Esophagus muscularis mucosa (tissue), 4 donors: ENCODE measurements at regions not wholly inside any gene's neighbourhood (a gene's known extent, or its start where the extent isn't known, plus 50 kb on each side); places are given as distances from the start of the nearest gene placed in this dataset.

ENCODE experiments used
- DNase-seq: peaks from one replicate; pipeline ENCODE4 v3.0.0-alpha.2; 2017; ENCODE audit errors: extremely low spot score
- H3K27ac ChIP-seq, 4 donors: fragments of 200-600 bp; sonication (generic); replicated peaks in 1 of 4; 1 replicate in 3 of 4; 2 replicates in 1 of 4; pipeline ENCODE4 v1.5.1; 2016 to 2019; ENCODE audit warnings: mild to moderate bottlenecking in 1 of 4
- H3K27me3 ChIP-seq, 4 donors: fragments of 200-600 bp; sonication (generic); one replicate each; pipeline versions ENCODE4 v1.5.1 to v1.6.0; 2016 to 2019
- H3K36me3 ChIP-seq, 4 donors: fragments of 200-600 bp; sonication (generic); one replicate each; pipeline ENCODE4 v1.5.1; 2016 to 2019
- H3K4me1 ChIP-seq, 4 donors: fragments of 200-600 bp; sonication (generic); one replicate each; pipeline ENCODE4 v1.5.1; 2016 to 2019
- H3K4me3 ChIP-seq, 4 donors: fragments of 200-600 bp; sonication (generic); 1 replicate in 2 of 4; 2 replicates in 2 of 4; pipeline ENCODE4 v1.5.1; 2016 to 2019; ENCODE audit warnings: mild to moderate bottlenecking in 4 of 4, moderate library complexity in 1 of 4
- H3K9me3 ChIP-seq, 4 donors: fragments of 200-600 bp; sonication (generic); 1 replicate in 3 of 4; 2 replicates in 1 of 4; pipeline ENCODE4 v1.5.1; 2016 to 2019
- CTCF ChIP-seq, 3 experiments: fragments of 200-600 bp in 2 of 3; fragments of 450-650 bp in 1 of 3; sonication (generic) in 2 of 3; IDR thresholded peaks; one replicate each; pipeline ENCODE4 v1.5.1; 2017 to 2019; ENCODE audit warnings: antibody characterized with exemption in 3 of 3, mild to moderate bottlenecking in 2 of 3, moderate library complexity in 1 of 3
- EP300 ChIP-seq: sonication (generic); formaldehyde crosslinking; IDR thresholded peaks from one replicate; pipeline ENCODE4 v1.6.1; 2017; ENCODE audit warnings: antibody characterized with exemption
- POLR2A ChIP-seq: fragments of 450-650 bp; IDR thresholded peaks from one replicate; pipeline ENCODE4 v1.6.1; 2017; ENCODE audit warnings: antibody characterized with exemption, moderate library complexity, mild to moderate bottlenecking, low read depth
- POLR2AphosphoS5 ChIP-seq, 2 donors: sonication (generic); formaldehyde crosslinking; IDR thresholded peaks; one replicate each; pipeline ENCODE4 v1.6.1; 2017; ENCODE audit warnings: antibody characterized with exemption in 2 of 2
- WGBS: methylation state at CpG from one replicate; pipeline ENCODE4 v1.1.5; 2018; 5-methylcytosine and 5-hydroxymethylcytosine counted together
- intact Hi-C: fragments of 100-400 bp; cut with DNase I; formaldehyde crosslinking; loops from one replicate; pipeline ENCODE4 v1.15.1; 2023

DNA sequence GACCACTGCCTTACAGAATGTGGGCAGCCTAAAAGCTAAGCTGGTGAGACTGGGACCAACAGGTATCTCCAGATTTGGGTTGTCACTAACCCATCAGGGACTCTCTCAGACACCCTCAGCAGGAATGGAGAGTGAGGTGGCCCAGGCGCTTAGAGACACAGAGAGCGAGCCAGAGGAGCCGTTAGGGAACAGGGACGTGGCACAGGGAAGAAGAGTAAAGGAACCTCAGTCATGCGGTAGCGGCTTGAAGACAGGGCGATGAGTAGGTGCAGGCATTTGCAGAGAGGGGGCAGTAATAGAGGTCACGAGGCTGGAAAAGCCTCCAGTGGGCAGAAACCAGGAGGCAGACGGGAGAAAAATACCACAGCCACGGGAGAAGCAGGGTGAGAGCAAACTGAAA, 158.0 kb upstream of the CCND2 start:
- no peaks in the 10 kb centered on the region for H3K9me3 ChIP-seq
- TF ChIP-seq POLR2A: no peak
- TF ChIP-seq EP300: no peak
- TF ChIP-seq POLR2AphosphoS5 (IDR thresholded peaks at IDR 0.05): no peak
- TF ChIP-seq CTCF (IDR thresholded peaks at IDR 0.05): no peak
- peaks cover 0 to 40% (median 0%) of the 10 kb centered on the region in 4 donors for H3K27me3 ChIP-seq
- DNase-seq: peak; percentile 62
- H3K36me3 ChIP-seq: no peaks in the 10 kb centered on the region
- no peak overlapping the region for H3K4me3 ChIP-seq
- intact Hi-C loops: loop anchor here (5.0 kb wide), 1 partner anchor 152 kb away; no protein-coding TSS in a partner anchor
- 73% methylated on average over 10 of the region's 10 CpGs for WGBS
- H3K4me1 ChIP-seq: peaks cover 23 to 31% (median 26%) of the 10 kb centered on the region in 4 donors
- no peak overlapping the region for H3K27ac ChIP-seq

DNA sequence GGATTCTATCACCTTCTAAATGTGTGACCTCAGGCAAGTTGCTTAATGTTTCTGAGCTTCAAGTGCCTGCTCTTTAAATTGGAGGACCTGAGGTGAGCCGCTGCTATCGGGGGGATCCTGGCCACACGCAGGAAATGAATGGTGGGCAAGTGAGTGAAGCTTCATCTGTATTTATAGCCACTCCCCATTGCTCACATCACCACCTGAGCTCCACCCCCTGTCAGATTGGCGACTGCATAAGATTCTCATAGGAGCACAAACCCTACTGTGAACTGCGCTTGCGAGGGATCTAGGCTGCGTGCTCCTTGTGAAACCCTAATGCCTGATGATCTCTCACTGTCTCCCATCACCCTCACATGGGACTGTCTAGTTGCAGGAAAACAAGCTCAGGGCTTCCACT, 158.6 kb upstream of the CCND2 start:
- WGBS: 77% methylated on average over 7 of the region's 7 CpGs
- no peaks in the 10 kb centered on the region for H3K36me3 ChIP-seq
- H3K4me3 ChIP-seq: no peak overlapping the region
- peaks cover 23 to 31% (median 26%) of the 10 kb centered on the region in 4 donors for H3K4me1 ChIP-seq
- no peaks in the 10 kb centered on the region for H3K9me3 ChIP-seq
- H3K27ac ChIP-seq: no peak overlapping the region
- intact Hi-C loops: loop anchor here (5.0 kb wide), 1 partner anchor 152 kb away; no protein-coding TSS in a partner anchor
- peaks cover 0 to 38% (median 0%) of the 10 kb centered on the region in 4 donors for H3K27me3 ChIP-seq
- DNase-seq: peak; percentile 64
- TF ChIP-seq CTCF (IDR thresholded peaks at IDR 0.05) (no peak), POLR2AphosphoS5 (IDR thresholded peaks at IDR 0.05) (no peak), POLR2A (no peak), EP300 (no peak)

GRCh38 chr12:4112734-4113325, 160.7 kb upstream of the CCND2 start:
- Histone ChIP-seq H3K4me1 (peaks cover 17 to 22% (median 20%) of the 10 kb centered on the region in 4 donors), H3K27ac (no peak overlapping the region), H3K27me3 (peaks cover 0 to 31% (median 0%) of the 10 kb centered on the region in 4 donors), H3K9me3 (no peaks in the 10 kb centered on the region), H3K36me3 (no peaks in the 10 kb centered on the region), H3K4me3 (no peak overlapping the region)
- intact Hi-C loops: no loop called here
- 73% methylated on average over 1 of the region's 2 CpGs for WGBS
- no peak for DNase-seq
- no peak for TF ChIP-seq POLR2AphosphoS5 (IDR thresholded peaks at IDR 0.05)

DNA sequence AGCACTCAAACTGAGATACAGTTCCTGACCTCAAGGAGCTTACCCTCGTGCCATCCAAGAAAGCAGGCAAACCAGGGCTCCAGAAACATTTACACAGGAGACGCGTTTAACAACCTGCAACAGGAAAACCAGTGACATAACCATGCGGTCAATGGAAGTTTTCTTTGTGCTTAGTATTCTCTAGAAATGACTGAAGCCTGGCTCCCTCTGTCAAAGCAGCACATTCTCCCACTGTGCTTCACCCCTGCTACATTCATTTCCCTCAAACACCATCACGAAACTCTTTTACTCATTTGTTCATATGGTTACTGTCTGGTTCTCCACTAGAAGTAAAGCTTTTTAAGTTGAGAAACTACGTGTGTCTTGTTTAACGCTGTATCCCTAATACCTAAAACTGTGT, 161.3 kb upstream of the CCND2 start:
- Histone ChIP-seq H3K27me3 (peaks cover 0 to 31% (median 0%) of the 10 kb centered on the region in 4 donors), H3K4me1 (peaks cover 12 to 17% (median 15%) of the 10 kb centered on the region in 4 donors), H3K27ac (no peak overlapping the region), H3K36me3 (no peaks in the 10 kb centered on the region), H3K9me3 (no peaks in the 10 kb centered on the region), H3K4me3 (no peak overlapping the region)
- 88% methylated on average over 7 of the region's 7 CpGs for WGBS
- no peak for DNase-seq
- intact Hi-C loops: no loop called here
- TF ChIP-seq EP300 (no peak), POLR2AphosphoS5 (IDR thresholded peaks at IDR 0.05) (no peak), CTCF (IDR thresholded peaks at IDR 0.05) (no peak), POLR2A (no peak)

DNA sequence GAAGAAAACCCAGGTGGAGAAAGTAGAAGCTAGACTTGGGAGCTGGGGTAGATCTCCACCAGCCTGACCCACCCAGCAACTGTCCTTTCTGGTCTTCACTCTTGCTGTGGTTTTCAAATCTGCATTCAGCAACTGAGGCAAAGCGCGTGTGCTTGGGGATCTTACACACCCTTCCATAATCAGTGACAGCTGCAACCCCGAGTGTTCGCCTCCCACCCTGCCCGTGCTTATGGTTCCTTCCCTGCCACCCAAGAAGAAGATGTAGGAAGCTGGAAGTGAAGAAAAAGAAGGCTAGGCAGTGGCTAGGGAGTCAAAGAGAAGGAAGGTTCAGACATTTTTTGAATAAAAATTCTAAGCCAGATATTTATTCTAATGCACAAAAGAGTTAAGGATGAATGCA, 162.6 kb upstream of the CCND2 start:
- Histone ChIP-seq H3K4me3 (no peak overlapping the region), H3K27ac (no peak overlapping the region), H3K9me3 (no peaks in the 10 kb centered on the region), H3K27me3 (peaks cover 0 to 40% (median 0%) of the 10 kb centered on the region in 4 donors), H3K4me1 (peaks cover 0 to 4% (median 2%) of the 10 kb centered on the region in 4 donors), H3K36me3 (no peaks in the 10 kb centered on the region)
- 96% methylated on average over 5 of the region's 5 CpGs for WGBS
- peak; percentile 72 for DNase-seq
- TF ChIP-seq POLR2A: no peak
- TF ChIP-seq CTCF (IDR thresholded peaks at IDR 0.05): no peak
- no peak for TF ChIP-seq POLR2AphosphoS5 (IDR thresholded peaks at IDR 0.05)
- no peak for TF ChIP-seq EP300
- intact Hi-C loops: no loop called here
